H1 (cell line): ENCODE measurements at regions not wholly inside any gene's neighbourhood (a gene's known extent, or its start where the extent isn't known, plus 50 kb on each side); places are given as distances from the start of the nearest gene placed in this dataset.

Experiments used
- CTCF ChIP-seq, 3 experiments: IDR thresholded peaks; 1 replicate in 2 of 3; 2 replicates in 1 of 3; pipeline versions ENCODE4 v1.5.1 to v1.6.1; 2011; ENCODE audit warnings: low read length in 3 of 3, mild to moderate bottlenecking in 3 of 3, inconsistent platforms in 2 of 3, low read depth in 1 of 3, moderate library complexity in 1 of 3; ENCODE audit not compliant: insufficient read depth in 1 of 3; ENCODE audit errors: control extremely low read depth in 1 of 3
- GTF2F1 ChIP-seq: IDR thresholded peaks from 2 replicates; pipeline ENCODE4 v1.6.1; 2012; ENCODE audit warnings: low read depth, low read length, improper control_type of control experiment, borderline replicate concordance

DNA sequence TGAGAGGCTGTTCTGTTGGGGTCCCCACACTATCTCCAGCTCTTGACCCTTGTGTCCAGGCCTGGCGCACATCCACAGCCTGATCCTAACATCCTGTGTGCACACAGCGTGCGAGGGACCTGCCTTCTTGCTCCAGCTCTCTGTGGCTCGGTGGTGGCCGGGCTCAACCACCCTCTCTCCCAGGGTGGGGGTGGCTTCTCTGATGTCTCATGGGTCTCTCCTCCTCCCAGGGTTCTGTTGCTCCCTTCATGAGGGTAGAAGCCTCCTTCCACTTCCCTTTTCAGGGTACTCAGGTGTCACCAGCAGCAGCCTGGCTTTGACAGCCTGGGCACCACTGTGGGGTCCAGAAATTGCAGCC is 196.9 kb upstream of the RAB6C start:
- TF ChIP-seq CTCF (IDR thresholded peaks at IDR 0.05; ENCODE audit: control extremely low read depth in 1 of 3, insufficient read depth in 1 of 3, low read depth in 1 of 3, low read length in 3 of 3) (no peak), GTF2F1 (no peak)
